Right atrium auricular region (tissue), 2 donors: ENCODE measurements at regions not wholly inside any gene's neighbourhood (a gene's known extent, or its start where the extent isn't known, plus 50 kb on each side); places are given as distances from the start of the nearest gene placed in this dataset.

Experiments used
- DNase-seq: peaks from one replicate; pipeline ENCODE4 v3.0.0-alpha.2; 2019; ENCODE audit warnings: low spot score
- H3K27ac ChIP-seq, 2 donors: fragments of 200-600 bp; sonication (generic); 1 replicate in 1 of 2; 2 replicates in 1 of 2; pipeline ENCODE4 v1.5.1; 2016 to 2019
- H3K27me3 ChIP-seq, 2 donors: fragments of 200-600 bp; sonication (generic); one replicate each; pipeline versions ENCODE4 v1.5.1 to v1.6.0; 2017 to 2019
- H3K36me3 ChIP-seq: fragments of 200-600 bp; sonication (generic); one replicate; pipeline ENCODE4 v1.5.1; 2016
- H3K4me1 ChIP-seq, 2 donors: fragments of 200-600 bp; sonication (generic); one replicate each; pipeline versions ENCODE4 v1.5.1 to v1.6.0; 2017 to 2019
- H3K4me3 ChIP-seq, 2 donors: fragments of 200-600 bp; sonication (generic); 1 replicate in 1 of 2; 2 replicates in 1 of 2; pipeline ENCODE4 v1.5.1; 2017 to 2019; ENCODE audit warnings: mild to moderate bottlenecking in 1 of 2, moderate library complexity in 1 of 2
- H3K9me3 ChIP-seq, 2 donors: fragments of 200-600 bp; sonication (generic); one replicate each; pipeline ENCODE4 v1.5.1; 2019
- TF ChIP-seq, protein P1 (sequence below), 2 donors: fragments of 200-600 bp; sonication (generic); IDR thresholded peaks; one replicate each; pipeline ENCODE4 v1.5.1; 2019; ENCODE audit warnings: antibody characterized with exemption in 2 of 2

DNA sequence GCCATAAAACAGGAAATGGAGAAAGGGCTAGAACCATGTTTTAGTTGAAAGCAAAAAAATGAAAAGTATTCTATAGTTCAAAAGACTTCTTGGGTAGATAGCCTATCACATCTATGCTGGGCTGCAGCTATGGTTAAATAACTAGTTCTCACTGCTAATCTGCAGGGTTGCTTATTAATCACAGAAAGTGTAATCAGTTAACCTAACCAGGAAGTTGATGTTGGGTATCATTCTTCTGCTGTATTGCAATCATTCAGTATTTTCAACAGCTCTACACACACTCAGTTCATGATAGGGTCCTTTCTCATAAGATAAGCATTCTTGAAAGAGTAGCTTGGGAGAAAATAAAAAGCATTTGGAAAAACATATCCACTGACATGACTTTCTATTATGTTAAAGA, 135.2 kb upstream of the TCF21 start:
- no peaks in the 10 kb centered on the region for H3K36me3 ChIP-seq
- no peak overlapping the region for H3K27ac ChIP-seq
- no peak for DNase-seq
- no peaks in the 10 kb centered on the region for H3K27me3 ChIP-seq
- H3K4me3 ChIP-seq = no peak overlapping the region
- H3K4me1 ChIP-seq = peaks cover 0 to 3% of the 10 kb centered on the region in 2 donors
- TF ChIP-seq, protein P1, sequence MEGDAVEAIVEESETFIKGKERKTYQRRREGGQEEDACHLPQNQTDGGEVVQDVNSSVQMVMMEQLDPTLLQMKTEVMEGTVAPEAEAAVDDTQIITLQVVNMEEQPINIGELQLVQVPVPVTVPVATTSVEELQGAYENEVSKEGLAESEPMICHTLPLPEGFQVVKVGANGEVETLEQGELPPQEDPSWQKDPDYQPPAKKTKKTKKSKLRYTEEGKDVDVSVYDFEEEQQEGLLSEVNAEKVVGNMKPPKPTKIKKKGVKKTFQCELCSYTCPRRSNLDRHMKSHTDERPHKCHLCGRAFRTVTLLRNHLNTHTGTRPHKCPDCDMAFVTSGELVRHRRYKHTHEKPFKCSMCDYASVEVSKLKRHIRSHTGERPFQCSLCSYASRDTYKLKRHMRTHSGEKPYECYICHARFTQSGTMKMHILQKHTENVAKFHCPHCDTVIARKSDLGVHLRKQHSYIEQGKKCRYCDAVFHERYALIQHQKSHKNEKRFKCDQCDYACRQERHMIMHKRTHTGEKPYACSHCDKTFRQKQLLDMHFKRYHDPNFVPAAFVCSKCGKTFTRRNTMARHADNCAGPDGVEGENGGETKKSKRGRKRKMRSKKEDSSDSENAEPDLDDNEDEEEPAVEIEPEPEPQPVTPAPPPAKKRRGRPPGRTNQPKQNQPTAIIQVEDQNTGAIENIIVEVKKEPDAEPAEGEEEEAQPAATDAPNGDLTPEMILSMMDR (IDR thresholded peaks at IDR 0.05) = no peak
- no peaks in the 10 kb centered on the region for H3K9me3 ChIP-seq

DNA sequence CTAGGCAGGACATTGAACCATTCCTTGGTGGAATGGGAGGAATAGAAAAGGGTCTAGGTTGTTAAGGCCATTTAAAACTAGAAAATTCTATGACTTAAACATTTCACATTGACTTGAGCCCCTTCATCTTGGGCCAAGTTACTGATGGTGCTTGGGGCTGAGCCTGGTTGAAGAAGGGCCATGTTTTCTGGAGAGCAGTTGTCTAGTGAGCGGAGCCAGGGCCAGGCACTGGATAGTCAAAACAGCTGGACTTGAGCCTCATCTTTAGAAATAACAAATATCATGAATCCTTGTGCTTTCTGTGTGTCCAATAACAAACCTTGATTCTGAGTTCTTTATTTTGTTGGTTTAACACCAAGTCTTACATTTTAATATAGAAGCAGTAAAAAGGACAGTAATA, 134.6 kb upstream of the TCF21 start:
- Histone ChIP-seq H3K4me3 (no peak overlapping the region), H3K36me3 (no peaks in the 10 kb centered on the region), H3K4me1 (peaks cover 0 to 7% of the 10 kb centered on the region in 2 donors), H3K9me3 (no peaks in the 10 kb centered on the region), H3K27me3 (no peaks in the 10 kb centered on the region), H3K27ac (no peak overlapping the region)
- TF ChIP-seq, protein P1 (IDR thresholded peaks at IDR 0.05) = no peak
- no peak for DNase-seq

DNA sequence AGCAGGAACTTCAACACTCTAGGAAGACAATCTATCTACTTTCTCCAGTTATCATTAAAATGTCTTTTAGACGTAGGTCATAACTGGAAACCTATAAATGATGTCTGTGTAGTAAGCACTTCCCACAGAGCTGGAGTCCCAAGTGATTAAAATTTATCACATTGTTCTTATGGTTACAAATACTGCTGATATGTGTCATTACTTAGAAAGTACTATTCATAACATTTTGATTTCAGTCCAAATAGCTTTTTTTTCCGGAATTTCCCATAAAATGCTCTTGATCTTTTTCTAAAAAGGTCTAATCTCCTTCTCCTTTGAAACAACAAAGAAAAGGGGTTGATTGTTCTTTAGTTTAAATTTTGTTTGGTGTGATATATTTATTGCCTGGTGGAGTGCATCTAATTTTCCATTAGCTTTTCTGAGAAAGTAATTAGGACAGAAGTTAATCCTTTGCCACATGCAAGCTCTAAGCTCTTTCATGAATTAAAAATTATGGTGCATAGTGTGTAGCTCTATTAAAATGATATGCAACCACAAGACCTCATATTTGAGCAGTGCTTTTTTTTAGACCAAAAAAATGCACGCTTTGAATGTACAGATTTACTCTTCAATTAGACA, 132.7 kb upstream of the TCF21 start:
- H3K4me3 ChIP-seq = no peak overlapping the region
- H3K9me3 ChIP-seq = no peaks in the 10 kb centered on the region
- H3K27me3 ChIP-seq = no peaks in the 10 kb centered on the region
- DNase-seq = no peak
- H3K27ac ChIP-seq = peak overlapping the region; percentile 21 to 54
- TF ChIP-seq, protein P1 (IDR thresholded peaks at IDR 0.05) = no peak
- no peaks in the 10 kb centered on the region for H3K36me3 ChIP-seq
- peaks cover 0 to 7% of the 10 kb centered on the region in 2 donors for H3K4me1 ChIP-seq

DNA sequence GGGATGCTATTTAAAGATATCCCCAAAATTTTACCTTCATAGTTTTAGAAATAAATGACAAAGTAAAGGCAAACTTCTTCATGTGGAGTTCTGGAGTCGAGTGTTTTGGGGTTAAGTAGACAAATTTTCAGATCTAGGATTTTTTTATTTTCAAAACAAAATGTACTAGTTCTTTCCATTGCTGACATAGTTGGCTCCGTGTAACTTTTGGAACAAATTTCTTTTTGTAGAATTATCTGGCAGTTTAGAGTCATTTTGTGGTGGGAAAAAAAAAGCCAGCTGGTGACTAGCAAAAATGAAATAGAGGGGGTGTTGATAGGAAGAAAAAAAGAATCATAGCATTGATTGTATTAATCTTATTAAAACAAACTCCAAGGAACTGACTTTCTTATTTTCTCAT, 131.6 kb upstream of the TCF21 start:
- no peaks in the 10 kb centered on the region for H3K9me3 ChIP-seq
- peak overlapping the region; percentile 54 to 56 for H3K27ac ChIP-seq
- TF ChIP-seq, protein P1 (IDR thresholded peaks at IDR 0.05) = no peak
- H3K4me3 ChIP-seq = no peak overlapping the region
- H3K27me3 ChIP-seq = no peaks in the 10 kb centered on the region
- H3K4me1 ChIP-seq = peaks cover 0 to 7% of the 10 kb centered on the region in 2 donors
- DNase-seq = no peak
- no peaks in the 10 kb centered on the region for H3K36me3 ChIP-seq

DNA sequence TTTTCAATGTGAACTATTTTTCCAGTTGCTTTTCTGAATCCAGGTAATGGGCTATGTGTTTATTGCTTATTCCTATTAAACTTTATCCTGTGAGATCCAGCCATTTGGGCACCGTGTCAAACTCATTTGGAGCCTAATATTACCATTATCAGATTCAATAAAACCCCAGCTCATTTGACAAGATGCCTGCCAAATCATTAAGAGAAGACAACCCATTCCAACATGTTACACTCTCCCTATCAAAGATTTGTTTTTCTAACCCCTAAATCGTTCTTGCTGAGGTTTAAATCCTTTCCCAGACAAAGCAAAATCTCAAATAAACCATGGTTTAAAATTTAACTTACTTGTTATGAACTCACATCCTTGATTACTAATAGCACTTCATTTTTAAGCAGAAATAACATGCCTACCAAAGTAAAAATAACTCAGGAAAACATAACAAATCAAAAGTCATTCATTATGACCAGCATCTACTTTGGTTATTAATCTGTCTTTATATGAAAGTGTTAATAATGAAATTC, 130.0 kb upstream of the TCF21 start:
- Histone ChIP-seq H3K27ac (no peak overlapping the region), H3K4me1 (peaks cover 0 to 13% of the 10 kb centered on the region in 2 donors), H3K4me3 (no peak overlapping the region), H3K27me3 (no peaks in the 10 kb centered on the region), H3K9me3 (no peaks in the 10 kb centered on the region), H3K36me3 (no peaks in the 10 kb centered on the region)
- TF ChIP-seq, protein P1 (IDR thresholded peaks at IDR 0.05) = no peak
- DNase-seq = no peak

DNA sequence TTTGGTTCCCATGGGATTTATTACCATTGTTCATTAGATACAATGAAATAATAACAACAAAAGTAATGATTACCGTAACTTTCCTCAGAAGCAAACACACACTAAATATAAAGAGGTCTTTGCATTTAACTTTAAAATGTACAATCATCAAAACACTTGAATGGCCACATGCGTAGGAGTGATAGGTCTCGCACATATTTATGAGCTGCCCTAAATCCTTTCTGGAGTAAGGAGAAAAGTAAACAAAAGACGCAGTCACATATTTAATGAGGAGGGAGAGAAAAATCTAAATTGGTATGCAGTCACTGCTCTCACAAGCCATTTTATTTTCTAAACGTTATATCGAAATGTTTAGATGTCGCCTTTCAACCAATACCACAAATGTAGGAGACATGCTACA, 129.4 kb upstream of the TCF21 start:
- H3K4me3 ChIP-seq = no peak overlapping the region
- peaks cover 0 to 16% of the 10 kb centered on the region in 2 donors for H3K4me1 ChIP-seq
- DNase-seq = no peak
- TF ChIP-seq, protein P1 (IDR thresholded peaks at IDR 0.05) = no peak
- H3K27me3 ChIP-seq = no peaks in the 10 kb centered on the region
- H3K27ac ChIP-seq = no peak overlapping the region
- H3K9me3 ChIP-seq = no peaks in the 10 kb centered on the region
- H3K36me3 ChIP-seq = no peaks in the 10 kb centered on the region
